ENCODE measurements at regions not wholly inside any gene's neighbourhood (a gene's known extent, or its start where the extent isn't known, plus 50 kb on each side); places are given as distances from the start of the nearest gene placed in this dataset.

GRCh38 chr10:2401459-2401858, 664.1 kb upstream of the ADARB2 start:
- TF ChIP-seq CTCF (IDR thresholded peaks at IDR 0.05 in 8 of 11, conservative IDR thresholded peaks at IDR 0.05 in 3 of 11) = no peak
- no peak for TF ChIP-seq POLR2A (IDR thresholded peaks at IDR 0.05)

All from spleen (tissue), 7 donors.